ENCODE measurements at regions not wholly inside any gene's neighbourhood (a gene's known extent, or its start where the extent isn't known, plus 50 kb on each side); places are given as distances from the start of the nearest gene placed in this dataset.
A peak's percentile ranks its signal among the peaks of the same experiment; 100 is the strongest.

DNA sequence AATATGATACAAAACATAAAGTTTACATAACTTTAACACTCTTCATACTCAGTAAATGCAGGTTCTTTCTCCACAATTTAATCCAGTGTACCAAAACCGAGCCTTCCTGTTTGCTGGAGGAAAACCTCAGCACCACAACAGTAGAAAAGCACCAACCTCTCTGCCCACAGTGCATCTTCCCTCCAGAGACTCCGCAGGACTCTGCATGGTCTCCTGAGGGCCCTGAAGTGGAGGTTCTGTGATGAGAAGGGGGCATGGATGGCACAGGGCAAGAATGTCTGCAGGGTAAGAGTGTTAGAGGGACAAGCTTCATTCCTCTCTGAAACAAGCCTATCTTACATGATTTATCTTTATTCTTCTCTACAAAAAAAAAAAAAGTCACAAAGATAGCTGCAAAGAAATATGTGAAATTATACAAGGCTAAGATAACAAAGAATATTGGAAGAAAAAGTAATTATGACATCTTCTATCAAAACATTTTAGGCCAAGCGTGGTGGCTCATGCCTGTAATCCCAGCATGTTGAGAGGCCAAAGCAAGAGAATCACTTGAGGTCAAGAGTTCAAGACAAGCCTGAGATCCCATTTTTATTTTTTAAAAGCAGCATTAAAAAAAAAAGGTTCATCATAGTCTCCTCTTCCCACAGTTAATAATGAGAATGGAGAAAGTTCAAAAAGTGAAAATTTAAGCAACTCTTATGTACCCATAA, 102.0 kb downstream of the VPREB1 start:
- no peak for DNase-seq

DNA sequence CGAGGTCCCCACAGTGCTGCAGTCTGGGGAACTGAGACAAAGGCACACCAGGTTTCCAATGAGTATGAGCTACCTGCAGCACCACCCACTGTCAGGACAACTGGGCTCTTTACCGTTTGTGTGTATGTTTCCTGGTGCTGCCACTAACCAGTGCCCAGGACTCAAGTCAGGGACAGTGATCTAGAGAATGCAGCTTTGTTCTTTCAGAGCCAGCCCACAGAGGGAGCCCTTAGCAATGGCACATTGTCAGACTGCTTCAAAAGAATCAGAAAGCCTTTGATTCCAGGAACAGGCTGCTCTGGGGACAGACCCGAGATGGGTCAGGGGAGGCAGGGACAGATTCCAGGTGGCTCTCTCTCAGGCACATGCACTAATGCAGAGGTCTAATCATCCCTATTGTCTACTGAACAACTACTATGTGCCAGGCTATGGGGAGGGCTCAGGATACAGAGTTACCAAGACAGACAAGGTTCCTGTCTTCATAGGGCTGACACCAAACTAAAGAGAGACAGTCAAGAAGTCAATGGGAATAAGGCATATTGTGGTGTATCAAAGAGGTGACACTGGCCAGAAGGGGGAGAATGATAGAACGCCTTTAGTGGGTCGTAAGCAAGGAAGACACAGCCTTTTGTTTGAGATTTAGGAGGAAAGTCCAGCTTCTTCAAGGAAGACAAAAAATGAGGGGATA, 103.7 kb downstream of the VPREB1 start:
- peak in 1 of 4 experiments; percentile 22 for DNase-seq

DNA sequence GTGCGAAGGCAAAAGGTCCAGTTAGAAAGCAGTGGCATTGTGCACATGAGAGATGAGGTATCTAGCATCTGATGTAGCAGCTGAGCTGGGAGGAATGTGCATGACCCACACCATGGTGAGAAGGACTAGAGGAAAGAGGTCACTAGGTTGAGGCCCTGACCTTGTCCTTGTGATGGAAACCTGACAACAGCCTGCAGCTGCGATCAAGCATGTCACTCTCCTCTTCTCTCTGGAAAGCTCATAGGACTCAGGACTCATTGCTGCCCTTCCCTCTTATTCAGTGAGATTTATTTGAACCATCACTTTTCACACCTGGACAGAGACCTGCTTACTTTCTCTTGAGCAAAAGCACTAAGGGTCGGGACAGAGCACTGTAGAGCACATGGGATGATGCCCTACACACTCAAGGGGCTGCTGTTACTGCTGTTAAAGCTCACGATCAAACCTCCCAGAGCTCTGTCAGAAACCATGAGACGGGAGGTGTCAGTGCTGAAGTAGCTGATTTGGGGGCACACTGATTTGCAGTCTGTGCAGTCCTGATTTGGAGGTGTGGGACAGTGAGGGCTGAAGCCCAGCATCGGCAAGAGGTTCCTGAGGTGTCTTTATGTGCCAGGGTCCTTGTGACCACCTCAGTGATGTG, 104.3 kb downstream of the VPREB1 start:
- no peak for DNase-seq

DNA sequence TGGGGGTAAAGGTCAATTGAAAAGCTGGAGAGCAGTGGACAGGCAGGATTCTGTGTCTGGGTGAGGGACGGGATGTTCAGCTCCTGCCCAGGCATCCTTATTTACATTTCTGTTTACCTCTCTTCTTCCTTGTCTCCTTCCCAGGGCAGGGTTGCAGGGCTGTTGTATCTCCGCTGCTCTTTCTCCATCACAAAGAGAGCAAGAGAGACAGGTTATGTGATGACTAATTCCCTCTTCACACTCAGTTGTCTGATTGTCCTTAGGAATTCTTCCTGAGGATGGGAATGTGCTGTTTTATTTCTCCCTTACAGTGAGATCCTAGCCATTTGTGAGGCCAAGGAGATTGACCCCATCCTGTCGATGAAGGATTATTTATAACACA, 104.9 kb downstream of the VPREB1 start:
- DNase-seq = no peak

DNA sequence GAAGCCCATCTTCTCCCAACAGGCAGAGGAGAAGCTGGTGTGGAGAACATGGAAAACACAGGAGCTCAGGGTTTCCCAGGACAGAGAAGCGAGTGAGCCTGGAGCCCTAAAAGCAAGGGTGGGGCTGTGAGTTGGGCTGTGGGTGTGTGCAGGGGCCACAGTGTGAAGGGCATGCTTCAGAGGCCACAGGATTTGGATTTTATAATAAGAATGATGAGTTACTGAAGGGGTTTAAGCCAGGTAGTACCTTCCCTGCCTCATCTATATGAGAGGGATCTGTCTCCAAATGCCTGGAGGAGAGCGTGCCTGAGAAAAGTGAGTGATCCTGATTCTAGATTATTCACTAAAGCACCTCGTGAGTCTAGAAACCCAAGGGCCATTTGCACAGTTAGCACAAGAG, 106.8 kb downstream of the VPREB1 start:
- no peak for DNase-seq

DNA sequence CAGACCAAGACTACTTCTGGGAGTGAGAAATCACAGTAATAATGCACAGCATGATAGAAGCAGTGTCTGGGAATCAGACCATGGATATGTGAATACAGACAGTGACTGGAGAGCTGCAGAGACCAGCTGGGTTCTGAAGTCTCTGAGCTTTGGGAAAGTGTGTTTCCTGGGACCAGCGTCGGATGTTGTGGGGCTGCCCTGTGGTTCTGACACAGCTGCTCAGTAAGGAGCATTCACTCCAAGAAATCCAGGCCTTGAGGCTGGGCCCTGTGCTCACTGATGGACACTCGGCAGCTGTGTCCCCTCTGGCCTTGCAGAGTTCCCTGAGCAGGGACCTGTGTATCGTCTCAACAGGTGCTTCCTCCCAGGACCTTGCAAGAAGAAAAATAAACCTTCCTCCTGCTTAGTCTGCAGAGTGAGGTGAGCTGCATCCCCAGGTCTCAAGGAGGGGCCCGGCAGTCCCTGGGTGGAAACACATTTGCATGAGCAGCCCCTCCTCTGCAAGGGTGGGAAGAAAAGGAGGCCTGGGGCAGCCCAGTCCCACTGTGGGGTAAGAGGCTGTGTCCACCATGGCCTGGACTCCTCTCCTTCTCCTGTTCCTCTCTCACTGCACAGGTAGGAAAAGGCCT, 107.9 kb downstream of the VPREB1 start:
- no peak for DNase-seq

DNA sequence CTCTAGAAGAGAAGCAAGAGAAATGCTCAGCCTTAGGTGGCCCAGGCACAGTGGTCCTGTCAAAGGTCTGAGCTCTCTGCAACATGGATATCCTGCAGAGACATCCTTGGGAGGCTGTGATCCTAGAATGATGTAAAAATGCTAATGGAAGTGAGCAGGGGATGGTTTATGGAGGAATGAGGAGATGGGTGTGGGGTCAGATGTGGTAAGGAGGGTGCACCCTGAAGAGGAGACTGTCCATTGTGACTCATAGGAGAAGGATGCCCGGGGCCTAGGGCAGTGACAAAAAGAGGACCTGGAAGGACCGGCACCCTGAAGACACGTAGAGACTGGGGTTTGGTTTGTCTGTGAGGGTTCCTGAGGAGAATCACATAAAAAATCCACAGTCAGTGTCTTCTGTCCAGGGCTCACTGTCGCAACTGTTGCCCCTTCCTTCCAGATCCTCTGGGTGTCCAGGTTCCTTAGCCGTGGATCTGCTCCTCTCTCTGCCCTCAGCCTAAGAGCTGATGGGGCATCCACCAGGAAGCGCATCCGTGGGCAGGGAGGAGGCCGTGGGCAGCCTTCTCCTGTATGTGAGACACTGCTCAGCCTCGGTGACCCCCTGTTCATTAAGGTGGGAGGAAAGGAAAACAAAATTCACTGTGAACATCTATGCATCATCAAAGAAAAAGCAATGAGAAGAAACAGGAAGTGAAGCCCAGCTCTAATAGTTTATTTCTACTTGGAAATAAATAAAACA, 110.7 kb downstream of the VPREB1 start:
- DNase-seq = no peak

DNA sequence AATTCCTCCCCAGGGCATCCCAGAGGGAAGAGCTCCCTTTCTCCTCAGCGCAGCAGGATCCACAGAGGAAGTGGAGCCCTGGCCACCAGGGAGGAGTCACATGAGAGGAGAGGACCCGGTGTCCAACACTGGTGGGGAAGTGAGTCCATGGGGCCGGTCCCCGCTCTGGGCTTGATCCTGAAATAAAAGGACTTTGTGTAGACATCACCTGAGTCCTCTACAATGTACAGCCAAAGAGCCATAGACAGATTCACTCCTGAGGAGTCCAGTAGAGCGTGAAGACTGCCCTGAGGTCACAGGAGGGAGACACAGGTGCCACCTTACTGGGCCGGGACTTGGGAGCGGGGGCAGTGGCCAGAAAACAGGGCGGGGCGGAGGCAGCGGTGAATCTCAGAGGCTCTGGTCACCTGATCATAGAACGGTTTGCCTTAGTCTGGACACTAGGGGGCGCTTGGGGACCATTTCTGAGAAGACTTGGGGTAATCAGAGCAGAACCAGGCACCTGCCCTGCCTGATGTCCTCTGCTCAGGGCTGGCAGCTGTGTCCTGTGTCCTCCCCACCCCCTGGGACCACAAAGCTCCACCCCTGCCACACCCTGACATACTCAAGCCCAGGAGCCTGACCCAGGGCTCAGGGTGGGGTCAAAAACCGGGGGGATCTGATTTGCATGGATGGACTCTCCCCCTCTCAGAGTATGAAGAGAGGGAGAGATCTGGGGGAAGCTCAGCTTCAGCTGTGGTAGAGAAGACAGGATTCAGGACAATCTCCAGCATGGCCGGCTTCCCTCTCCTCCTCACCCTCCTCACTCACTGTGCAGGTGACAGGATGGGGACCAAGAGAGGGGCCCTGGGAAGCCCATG, 112.7 kb downstream of the VPREB1 start:
- peak; percentile 84 to 92 (median 89) for DNase-seq

DNA sequence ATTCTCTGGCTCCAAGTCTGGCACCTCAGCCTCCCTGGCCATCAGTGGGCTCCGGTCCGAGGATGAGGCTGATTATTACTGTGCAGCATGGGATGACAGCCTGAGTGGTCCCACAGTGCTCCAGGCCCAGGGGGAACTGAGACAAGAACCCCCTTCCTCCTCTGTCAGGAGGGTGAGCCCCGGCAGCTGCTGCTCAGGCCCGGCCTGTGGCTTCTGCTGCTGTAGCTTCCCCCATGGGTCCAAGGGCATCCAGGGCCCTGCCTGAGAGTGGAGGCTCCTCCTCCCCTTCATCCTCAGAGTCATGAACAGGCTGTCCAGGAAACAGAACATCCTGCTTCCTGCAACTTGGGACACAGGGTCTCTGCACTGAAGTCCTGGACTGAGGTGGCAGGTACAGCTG, 113.6 kb downstream of the VPREB1 start:
- no peak for DNase-seq

DNA sequence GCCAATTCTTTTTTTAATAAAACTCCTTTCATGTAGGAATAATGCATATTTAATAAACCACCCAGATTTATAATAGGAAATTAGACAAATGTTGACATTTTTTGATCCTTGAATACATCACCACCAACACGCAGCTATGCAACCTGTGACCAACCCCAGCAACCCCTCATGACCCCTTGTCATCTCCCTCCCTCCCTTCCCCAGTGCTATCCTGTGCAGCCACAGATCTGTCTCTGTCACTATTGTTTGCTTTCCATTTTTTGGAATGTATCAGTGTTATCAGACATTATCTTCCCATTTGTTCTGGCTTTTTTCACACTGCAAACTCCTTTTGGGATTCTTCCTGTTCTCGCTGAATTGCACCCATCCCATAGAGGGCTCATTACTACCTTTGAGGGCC, 114.1 kb downstream of the VPREB1 start:
- DNase-seq = no peak

DNA sequence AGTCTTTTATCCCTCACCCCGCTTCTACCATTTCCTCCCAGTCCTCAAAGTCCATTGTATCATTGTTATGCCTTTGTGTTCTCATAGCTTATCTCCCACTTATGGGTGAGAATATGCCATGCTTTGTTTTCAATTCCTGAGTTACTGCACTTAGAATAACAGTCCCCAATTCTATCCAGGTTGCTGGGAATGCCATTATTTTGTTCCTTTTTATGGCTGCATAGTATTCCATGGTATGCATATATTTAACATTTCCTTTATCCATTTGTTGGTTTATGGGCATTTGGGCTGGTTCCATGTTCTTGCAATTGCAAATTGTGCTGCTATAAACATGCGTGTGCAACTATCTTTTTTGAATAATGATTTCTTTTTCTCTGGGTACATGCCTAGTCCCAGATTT, 114.9 kb downstream of the VPREB1 start:
- DNase-seq = no peak

DNA sequence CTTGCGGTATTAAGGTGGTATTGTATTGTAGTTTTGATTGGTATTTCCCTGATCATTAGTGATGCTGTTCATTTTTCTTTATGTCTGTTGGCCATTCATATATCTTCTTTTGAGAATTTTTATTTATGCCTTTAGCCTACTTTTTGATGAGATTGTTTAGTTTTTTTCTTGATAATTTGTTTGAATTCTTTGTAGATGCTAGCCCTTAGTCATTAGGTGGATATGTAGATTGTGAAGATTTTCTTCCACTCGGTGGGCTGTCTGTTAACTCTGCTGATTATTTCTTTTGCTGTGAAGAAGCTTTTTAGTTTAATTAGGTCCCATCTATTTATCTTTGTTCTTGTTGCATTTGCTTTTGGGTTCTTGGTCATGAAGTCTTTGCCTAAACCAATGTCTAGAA, 115.4 kb downstream of the VPREB1 start:
- DNase-seq = no peak

DNA sequence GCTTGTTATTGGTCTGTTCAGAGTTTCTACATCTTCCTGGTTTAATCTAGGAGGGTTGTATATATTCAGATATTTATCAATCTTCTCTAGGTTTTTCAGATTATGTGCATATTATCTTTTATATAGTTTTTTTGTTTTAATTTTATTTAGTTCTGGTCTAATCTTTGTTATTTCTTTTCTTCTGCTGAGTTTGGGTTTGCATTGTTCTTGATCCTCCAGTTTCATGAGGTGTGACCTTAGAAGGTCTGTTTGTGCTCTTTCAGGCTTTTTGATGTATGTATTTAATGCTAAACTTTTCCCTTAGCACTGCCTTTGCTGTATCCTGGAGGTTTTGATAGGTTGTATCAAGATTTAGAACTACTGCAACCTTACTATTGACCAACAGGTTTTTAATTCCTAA, 117.7 kb downstream of the VPREB1 start:
- DNase-seq = no peak

DNA sequence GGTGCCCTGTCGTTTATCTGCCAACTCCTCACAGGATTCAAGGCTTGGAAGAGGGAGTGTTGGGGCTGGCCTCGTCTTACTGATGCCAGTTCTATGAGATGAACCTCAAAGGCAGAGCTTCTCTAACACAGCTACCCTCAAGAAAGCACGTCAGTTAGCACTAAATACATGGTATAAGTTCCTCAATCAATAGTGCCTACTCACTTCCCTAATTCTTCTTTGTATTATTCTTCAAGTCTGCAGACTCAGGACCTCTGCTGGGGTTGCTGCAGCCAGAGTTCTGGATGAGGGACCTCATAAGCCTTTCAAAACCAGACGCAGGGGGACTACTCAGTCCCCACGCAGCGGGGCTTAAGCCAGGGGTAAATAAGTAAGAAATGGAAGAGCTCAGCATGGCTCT, 118.3 kb downstream of the VPREB1 start:
- peak; percentile 27 to 72 (median 58) for DNase-seq

DNA sequence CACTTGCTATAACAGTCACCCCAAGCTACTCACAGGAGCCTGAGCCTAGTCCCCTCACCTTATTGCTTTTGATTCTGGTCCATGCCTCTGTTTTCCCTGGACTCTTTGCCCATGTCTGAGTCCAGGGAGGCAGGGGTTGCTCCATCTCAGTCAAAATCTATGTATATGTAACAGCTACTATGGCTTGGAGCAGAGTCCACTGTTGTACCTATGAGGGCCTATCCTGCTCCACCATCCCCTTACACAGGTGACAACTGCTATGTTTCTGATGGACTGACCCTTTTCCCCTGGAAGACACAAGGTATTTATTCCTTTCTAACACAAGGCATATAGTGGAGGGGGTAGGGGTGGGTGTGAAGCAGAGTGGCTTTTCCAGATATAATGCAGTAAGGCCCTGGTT, 119.6 kb downstream of the VPREB1 start:
- no peak for DNase-seq

DNA sequence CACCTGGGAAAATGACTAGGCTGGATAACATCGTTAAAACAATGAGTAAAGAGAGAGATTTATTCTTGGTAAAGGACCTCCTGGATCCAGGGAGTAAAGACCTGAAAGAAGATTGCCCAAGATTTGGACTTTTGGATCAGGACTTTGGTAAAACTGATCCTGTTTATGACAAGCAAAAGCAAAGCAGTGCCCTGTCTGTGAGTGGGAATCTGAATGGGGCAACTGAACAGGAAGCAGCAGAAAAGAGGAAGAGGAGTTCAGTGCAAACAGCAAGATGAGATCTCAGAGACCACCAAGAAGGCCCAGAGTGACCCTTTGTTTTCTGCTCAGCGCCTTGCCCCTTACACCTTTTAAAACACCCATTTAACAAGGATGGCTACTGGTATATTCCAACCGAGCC, 122.0 kb downstream of the VPREB1 start:
- DNase-seq = peak; percentile 25 to 53 (median 40)

DNA sequence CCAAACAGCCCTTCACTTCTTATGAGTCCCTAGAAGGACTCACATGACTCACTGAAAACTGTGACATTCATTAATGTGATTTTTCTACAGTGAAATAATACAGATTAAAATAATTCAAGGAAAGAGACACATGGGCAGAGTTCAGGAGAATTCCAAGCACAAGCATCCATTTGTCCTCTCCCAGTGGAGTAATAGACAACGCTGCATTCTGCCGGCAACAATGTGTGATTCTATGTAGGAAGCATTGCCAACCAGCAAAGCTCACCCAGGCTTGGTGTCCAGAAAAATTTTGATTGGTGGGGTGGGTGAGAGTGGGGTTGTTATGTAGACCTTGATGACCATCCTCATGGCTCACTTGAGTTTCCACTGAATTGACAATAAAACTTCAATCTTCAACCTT, 123.9 kb downstream of the VPREB1 start:
- DNase-seq = no peak

DNA sequence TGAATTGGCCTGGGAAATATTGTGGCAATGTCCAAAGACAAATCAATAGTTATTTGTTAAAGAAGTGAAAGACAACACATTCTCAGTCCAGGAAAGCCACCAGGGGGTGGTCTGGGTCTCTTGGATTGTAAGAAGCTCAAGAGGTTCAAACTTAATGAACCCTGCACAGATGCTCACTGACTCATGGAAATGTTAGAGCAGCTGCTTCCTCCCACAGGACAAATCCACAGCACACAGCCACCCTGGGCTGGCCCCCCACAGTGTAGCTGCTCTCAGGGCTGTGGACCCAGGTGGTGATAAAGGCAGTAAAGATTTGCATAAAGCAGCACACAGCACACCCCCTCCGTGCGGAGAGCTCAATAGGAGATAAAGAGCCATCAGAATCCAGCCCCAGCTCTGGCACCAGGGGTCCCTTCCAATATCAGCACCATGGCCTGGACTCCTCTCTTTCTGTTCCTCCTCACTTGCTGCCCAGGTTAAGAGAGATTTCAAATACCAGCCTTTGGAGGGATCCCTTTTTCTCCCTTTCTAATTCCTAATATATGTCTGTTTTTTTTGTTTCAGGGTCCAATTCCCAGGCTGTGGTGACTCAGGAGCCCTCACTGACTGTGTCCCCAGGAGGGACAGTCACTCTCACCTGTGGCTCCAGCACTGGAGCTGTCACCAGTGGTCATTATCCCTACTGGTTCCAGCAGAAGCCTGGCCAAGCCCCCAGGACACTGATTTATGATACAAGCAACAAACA, 124.8 kb downstream of the VPREB1 start:
- DNase-seq = peak in 3 of 4 experiments; percentile 32 to 46 (median 34)

DNA sequence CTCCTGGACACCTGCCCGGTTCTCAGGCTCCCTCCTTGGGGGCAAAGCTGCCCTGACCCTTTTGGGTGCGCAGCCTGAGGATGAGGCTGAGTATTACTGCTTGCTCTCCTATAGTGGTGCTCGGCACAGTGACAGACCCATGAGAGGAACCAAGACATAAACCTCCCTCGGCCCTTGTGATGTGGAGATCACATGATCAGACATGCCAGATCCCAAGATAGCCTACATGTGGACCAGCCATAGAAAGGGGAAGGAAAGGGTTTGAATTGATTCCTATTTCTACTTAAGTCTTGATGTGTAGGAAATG, 125.3 kb downstream of the VPREB1 start:
- DNase-seq = peak; percentile 69 to 87 (median 82)

DNA sequence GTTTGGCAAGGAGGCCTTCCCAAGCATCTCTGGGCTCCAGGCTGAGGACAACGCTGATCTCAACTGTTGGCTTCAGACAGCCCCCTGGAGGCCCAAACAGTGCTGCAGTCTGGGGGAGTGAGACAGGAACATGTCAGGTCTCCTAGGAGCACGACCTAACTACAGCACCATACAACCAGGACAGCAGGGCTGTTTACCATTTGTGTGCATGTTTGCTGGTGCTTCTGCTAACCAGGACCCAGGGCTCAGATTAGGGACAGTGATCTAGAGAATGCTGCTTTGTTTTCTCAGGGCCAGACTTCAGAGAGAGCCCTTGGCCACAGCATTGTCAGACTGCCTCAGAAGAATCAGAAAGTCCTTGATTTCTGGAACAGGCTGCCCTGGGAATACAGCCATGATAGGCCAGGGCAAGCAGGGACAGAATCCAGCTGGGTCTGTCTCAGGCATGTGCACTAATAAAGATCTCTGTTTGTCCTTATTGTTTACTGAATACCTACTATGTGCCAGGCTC, 126.5 kb downstream of the VPREB1 start:
- no peak for DNase-seq

DNA sequence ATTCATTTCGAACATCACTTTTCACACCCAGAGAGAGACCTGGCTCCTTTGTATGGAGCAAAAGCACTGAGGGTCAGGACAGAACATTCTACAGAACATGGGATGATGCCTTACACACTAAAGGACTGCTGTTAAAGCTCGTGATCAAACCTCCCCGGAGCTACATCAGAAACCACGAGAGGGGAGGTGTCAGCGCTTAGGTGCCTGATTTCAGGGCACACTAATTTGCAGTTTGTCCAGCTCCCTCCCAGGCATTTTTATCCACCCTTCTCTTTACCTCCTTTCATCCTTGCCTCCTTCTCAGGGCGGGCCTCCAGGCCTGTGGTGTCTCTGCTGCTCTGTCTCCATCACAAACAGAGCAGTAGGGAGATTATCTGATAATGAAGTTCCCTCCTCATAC, 127.5 kb downstream of the VPREB1 start:
- DNase-seq = no peak

All from suppressor macrophage (primary cell).